Activated naive CD4-positive, alpha-beta T cell treated with anti-CD3 and anti-CD28 coated beads, Interleukin-2, amount 50 U/mL, for 72 hours (primary cell): ENCODE measurements at regions not wholly inside any gene's neighbourhood (a gene's known extent, or its start where the extent isn't known, plus 50 kb on each side); places are given as distances from the start of the nearest gene placed in this dataset.

ENCODE experiments used
- ATAC-seq, 2 donors: fragments of 150-1000 bp; cut with Tn5 transposase; 2 replicates each; pipeline ENCODE4 v1.10.0; 2021; ENCODE audit warnings: mild to moderate bottlenecking in 2 of 2, moderate library complexity in 2 of 2
- DNase-seq, 2 donors: peaks; one replicate each; pipeline ENCODE4 v3.0.0; 2021 to 2022; ENCODE audit warnings: low spot score in 2 of 2
- H3K27ac Mint-ChIP-seq, 2 donors: one replicate each; pipeline ENCODE4 v1.8.0; 2022; ENCODE audit warnings: mild to moderate bottlenecking in 2 of 2, mixed read lengths in 2 of 2
- H3K36me3 Mint-ChIP-seq, 2 donors: one replicate each; pipeline ENCODE4 v1.8.0; 2022; ENCODE audit warnings: mixed read lengths in 2 of 2
- H3K9me3 Mint-ChIP-seq, 2 donors: one replicate each; pipeline ENCODE4 v1.8.0; 2022; ENCODE audit warnings: mixed read lengths in 2 of 2

DNA sequence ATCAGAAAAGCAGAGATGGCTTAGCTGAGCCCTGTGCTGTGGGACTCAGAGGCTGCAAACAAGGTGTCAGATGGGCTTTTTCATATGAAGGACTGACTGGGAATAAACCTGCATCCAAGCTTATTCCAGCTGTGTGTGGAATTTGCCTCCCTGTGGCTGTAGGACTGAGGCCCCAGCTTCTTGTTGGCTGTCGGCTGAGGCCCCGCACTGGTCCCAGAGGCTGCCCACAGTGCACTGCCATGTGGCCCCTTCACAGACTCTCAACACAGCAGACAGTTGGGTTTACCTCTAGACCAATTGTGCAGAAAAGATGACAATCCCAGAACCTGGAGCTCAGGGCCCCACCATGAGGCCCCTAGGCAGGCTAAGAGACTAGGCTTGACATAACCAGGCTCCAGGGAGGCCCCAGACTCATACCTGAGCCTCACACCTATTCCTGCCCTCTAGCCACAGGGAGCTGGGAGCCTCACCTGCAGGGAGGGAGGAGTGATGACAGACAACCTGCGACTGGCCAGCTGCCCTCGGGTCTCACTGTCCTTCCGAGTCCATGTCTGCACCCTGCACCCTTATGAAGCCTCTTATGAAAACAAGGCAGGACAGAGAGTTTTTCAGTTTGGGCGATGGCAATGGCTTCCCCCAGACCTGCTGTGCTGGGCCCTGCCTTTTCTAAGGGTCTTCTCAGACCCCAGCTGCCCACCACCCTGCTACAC is 615.5 kb downstream of the NPHP4 start:
- Mint-ChIP-seq H3K9me3 (peaks cover 8 to 9% of the 10 kb centered on the region in 2 donors), H3K36me3 (peaks cover 17 to 20% of the 10 kb centered on the region in 2 donors), H3K27ac (no peak overlapping the region)
- DNase-seq (no peak), ATAC-seq (no peak)

DNA sequence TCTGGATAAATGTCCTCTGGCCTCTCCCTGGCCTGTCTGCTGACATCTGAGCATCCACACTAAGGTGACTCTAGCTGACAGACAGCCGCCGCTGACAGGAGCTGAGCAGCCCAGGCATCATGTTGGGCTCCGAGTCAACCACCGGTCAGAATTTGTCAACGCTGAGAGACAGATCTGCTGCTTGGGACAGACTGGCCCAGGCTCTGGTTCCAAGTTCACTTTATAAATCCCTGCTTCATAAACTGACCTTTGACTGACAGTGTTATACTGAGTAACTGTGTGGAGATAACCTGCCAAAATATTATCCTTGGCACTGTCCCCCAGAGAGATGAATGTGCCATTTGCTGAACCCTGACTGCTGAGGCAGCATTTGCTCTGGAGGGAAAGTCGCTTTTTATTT is 616.7 kb downstream of the NPHP4 start:
- ATAC-seq (no peak), DNase-seq (no peak)
- Mint-ChIP-seq H3K27ac (no peak overlapping the region), H3K36me3 (peaks cover 22 to 25% of the 10 kb centered on the region in 2 donors), H3K9me3 (peaks cover 12 to 13% of the 10 kb centered on the region in 2 donors)

DNA sequence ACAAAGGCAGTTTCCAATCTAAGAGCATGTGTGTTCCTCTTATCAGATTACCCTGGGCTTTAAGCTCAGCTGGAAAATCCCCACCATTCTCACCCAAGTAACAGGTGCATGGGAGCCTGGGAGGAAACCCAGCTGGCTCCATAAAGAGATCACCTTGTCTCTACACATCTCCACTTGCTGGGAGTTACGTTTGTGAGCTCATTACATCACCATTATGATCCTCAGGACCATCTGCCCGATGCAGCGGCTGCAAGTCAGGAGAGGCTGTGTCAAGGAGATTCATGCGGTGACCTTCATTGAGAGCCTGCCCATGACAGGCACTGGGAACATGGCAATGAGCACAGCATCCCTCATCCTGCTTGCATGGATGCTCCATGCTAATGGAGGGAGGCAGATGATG is 618.0 kb downstream of the NPHP4 start:
- Mint-ChIP-seq H3K36me3 (peaks cover 22 to 25% of the 10 kb centered on the region in 2 donors), H3K27ac (no peak overlapping the region), H3K9me3 (peaks cover 12 to 13% of the 10 kb centered on the region in 2 donors)
- DNase-seq (no peak), ATAC-seq (no peak)

DNA sequence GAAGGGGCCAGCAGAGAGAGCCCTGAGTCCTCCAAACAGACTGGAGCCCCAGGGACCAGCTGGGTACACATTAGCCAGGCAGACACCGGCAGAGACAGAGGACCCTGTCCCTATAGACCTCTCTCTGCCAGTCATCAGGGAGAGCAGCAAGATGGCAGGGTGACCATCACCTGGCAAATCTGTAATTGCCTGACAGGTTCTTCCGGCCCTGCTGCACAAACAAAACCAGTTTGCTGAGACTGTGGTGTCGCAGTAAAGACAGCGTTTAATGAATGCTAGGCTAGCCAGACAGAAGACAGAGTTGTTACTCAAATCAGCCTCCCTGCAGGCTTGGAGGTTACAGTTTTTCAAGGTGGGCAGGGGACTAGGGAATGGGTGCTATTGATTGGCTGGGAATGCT is 618.9 kb downstream of the NPHP4 start:
- no peak overlapping the region for H3K27ac Mint-ChIP-seq
- DNase-seq (no peak), ATAC-seq (no peak)
- peaks cover 22 to 25% of the 10 kb centered on the region in 2 donors for H3K36me3 Mint-ChIP-seq
- peaks cover 12 to 13% of the 10 kb centered on the region in 2 donors for H3K9me3 Mint-ChIP-seq

DNA sequence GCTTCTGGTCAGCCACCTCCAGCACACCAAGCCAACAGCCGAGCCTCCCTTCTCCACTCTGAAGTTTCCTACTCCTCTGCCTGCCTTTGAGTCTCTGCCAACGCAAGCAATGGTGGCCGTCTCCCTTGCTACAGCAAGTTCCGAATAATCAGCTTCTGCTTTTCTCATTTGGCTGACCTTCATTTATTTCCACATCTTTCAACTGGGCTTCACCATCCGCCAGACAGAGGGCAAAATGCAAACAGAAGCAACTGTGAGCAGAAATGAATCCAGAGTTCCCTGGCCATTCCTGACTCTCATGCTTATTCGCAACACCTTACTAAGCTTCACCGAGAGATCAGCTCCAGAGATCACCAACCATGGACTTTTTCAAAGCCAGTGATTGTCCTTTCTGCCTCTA is 621.0 kb downstream of the NPHP4 start:
- Mint-ChIP-seq H3K36me3 (peaks cover 22 to 25% of the 10 kb centered on the region in 2 donors), H3K9me3 (peaks cover 12 to 13% of the 10 kb centered on the region in 2 donors), H3K27ac (no peak overlapping the region)
- ATAC-seq = no peak
- peak in 1 of 2 donors; percentile 4 for DNase-seq

DNA sequence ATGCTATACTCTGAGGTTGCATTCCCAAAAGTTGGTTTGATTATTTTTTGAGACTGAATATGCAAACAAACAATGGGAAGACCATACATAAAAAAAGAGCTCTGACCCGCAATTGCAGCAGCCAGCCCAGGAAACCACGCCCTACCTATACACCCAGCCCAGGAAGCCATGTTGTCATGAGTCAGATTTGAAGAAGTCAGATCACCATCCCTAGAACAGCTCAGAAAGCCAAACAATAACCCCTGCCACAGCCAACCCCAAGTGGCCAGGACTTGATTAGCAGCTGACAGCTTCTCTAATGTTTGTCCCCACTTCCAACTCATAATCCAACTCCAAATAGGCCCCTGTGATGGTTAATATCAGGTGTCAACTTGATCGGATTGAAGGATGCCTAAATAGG is 621.9 kb downstream of the NPHP4 start:
- peak overlapping the region in 1 of 2 donors; percentile 55 for H3K27ac Mint-ChIP-seq
- H3K36me3 Mint-ChIP-seq = peaks cover 22 to 25% of the 10 kb centered on the region in 2 donors
- DNase-seq (peak in 1 of 2 donors; percentile 7), ATAC-seq (peak; percentile 41 to 79)
- peaks cover 12 to 13% of the 10 kb centered on the region in 2 donors for H3K9me3 Mint-ChIP-seq

DNA sequence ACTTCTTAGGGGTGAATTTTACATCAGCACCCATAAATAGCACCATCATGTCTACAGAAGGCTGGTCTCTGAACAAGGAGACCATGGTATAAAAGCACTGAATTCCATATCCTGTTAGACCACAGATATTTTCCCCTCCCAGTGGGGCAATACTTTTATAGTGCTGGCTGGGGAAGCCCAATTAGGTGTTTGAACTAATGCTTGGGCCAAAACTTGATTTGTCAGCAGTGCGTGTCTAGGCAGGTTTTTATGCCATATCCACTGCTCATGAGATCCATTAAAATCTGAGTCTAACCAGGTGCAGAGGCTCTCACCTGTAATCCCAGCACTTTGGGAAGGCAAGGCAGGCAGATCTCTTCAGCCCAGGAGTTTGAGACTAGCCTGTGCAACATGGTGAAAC is 623.0 kb downstream of the NPHP4 start:
- DNase-seq (no peak), ATAC-seq (no peak)
- no peak overlapping the region for H3K27ac Mint-ChIP-seq
- peaks cover 21 to 22% of the 10 kb centered on the region in 2 donors for H3K36me3 Mint-ChIP-seq
- peaks cover 13 to 18% of the 10 kb centered on the region in 2 donors for H3K9me3 Mint-ChIP-seq

DNA sequence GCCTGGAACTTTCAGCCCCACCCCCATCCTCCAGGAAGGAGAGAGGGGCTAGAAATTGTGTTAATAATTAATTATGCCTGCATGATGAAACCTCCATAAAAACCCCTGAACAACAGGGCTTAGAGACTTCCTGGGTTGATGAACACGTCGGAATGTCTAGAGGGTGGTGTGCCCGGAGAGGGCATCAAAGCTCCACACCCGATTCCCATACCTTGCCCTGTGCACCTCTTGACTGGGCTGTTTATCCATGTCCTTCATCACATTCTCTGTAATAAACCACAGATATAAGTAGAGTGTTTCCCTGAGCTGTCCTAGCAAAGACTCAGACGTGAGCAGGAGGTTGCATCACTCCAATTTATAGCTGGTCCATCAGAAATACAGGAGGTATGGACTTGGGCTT is 624.0 kb downstream of the NPHP4 start:
- H3K9me3 Mint-ChIP-seq = peaks cover 13 to 15% of the 10 kb centered on the region in 2 donors
- ATAC-seq = no peak
- no peak overlapping the region for H3K27ac Mint-ChIP-seq
- DNase-seq = no peak
- H3K36me3 Mint-ChIP-seq = peaks cover 11% of the 10 kb centered on the region in 2 donors

DNA sequence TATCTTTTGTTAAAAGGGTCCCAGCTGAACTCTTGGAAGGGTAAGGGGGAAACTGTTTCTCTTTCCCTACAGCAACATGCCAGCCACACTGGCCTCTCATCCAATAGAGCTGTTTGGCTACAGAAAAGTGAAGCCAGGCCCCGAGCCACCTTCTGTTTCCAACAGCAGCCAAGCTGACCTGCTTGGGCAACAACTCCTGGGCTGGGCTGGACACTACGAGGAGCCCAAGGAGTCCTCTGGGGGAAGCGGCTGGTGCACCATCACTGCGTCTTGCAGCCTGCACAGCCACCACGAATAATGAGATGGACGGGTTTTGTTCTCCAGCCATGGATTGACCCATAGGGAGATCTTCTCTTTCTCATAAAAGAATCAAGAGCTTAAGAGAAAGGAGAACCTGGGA is 624.9 kb downstream of the NPHP4 start:
- ATAC-seq = no peak
- peaks cover 4 to 5% of the 10 kb centered on the region in 2 donors for H3K36me3 Mint-ChIP-seq
- H3K27ac Mint-ChIP-seq = no peak overlapping the region
- no peak for DNase-seq
- peaks cover 8 to 10% of the 10 kb centered on the region in 2 donors for H3K9me3 Mint-ChIP-seq

DNA sequence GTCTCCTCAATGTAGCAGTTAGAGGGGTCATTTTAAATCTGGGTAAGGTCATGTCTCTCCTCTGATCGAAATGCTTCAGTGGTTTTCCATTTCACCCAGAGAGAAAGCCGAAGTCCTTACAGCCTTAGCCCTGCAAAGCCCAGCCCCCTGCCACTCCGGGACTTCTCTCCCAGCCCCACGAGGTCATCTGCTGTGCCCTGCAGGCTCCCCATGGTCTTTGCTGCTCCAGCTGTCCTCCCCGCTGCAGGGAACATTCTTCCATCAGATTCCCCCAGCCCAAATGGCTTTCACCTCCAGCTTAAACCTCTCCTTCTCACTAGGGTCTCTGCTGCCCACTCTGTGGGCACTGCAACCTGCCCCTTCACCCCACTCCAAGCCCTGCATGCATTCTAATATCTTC is 626.5 kb downstream of the NPHP4 start:
- H3K36me3 Mint-ChIP-seq = no peaks in the 10 kb centered on the region
- H3K27ac Mint-ChIP-seq = no peak overlapping the region
- peak in 1 of 2 donors; percentile 14 for DNase-seq
- peaks cover 0 to 6% of the 10 kb centered on the region in 2 donors for H3K9me3 Mint-ChIP-seq
- ATAC-seq = no peak

DNA sequence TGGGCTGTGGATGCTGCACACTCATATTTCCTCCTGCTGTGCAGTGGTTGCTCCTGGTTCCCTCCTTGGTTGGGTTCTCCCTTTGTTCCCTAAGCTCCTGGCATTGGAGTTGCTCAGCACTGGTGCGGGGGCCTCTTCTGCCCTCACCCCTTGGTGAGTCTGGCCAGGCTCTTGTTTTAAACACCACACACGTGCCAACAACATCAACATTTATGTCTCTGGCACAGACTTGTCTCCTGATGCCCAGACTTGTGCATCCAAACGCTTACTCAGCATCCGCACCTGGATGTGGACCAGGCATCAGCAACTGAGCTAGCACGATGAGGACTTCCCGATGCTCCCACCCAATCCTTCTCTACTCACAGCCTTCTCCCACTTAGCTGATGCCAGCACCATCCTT is 627.6 kb downstream of the NPHP4 start:
- H3K9me3 Mint-ChIP-seq = peaks cover 6 to 11% of the 10 kb centered on the region in 2 donors
- peaks cover 0 to 3% of the 10 kb centered on the region in 2 donors for H3K36me3 Mint-ChIP-seq
- H3K27ac Mint-ChIP-seq = no peak overlapping the region
- ATAC-seq (no peak), DNase-seq (no peak)

DNA sequence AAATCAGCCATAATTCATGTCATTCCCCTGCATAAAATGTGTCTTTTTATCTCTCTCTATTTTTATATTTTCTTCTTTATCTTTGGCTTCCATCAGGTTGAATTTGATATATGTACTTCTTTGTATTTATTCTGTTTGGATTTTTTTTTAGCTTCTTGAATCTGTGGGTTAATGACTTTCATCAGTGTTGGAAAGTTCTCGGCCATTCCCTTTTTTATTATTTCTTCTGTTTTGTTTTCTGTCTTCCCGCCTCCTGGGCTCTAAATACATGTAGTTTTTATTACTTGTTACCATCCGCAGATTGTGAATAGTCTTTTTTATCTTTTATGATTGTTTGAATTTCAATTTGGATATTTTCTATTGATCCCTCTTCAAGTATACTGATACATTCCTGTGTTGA is 637.5 kb downstream of the NPHP4 start:
- Mint-ChIP-seq H3K27ac (no peak overlapping the region), H3K36me3 (peaks cover 6 to 28% of the 10 kb centered on the region in 2 donors), H3K9me3 (peaks cover 8 to 32% of the 10 kb centered on the region in 2 donors)
- ATAC-seq (no peak), DNase-seq (no peak)

DNA sequence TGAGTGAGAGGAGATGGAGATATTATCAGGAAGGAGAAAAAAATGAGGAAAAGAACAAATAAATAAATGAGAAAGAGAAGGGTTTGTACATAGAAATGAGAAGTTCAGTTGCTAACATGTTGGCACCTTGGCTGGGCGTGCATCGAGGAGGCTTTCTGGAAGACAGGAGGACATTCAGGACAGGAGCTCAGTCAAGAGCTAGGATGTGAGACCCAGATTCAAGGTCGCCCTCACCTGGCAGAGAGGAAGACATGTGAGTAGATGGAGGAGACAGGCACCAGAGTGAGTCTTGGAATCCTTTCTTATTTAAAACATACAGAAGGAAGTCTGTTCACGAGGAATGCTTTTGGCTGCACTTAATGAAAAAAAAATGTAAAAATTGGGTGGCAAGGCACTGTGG is 640.9 kb downstream of the NPHP4 start:
- H3K27ac Mint-ChIP-seq = no peak overlapping the region
- H3K36me3 Mint-ChIP-seq = peaks cover 9 to 13% of the 10 kb centered on the region in 2 donors
- no peak for ATAC-seq

DNA sequence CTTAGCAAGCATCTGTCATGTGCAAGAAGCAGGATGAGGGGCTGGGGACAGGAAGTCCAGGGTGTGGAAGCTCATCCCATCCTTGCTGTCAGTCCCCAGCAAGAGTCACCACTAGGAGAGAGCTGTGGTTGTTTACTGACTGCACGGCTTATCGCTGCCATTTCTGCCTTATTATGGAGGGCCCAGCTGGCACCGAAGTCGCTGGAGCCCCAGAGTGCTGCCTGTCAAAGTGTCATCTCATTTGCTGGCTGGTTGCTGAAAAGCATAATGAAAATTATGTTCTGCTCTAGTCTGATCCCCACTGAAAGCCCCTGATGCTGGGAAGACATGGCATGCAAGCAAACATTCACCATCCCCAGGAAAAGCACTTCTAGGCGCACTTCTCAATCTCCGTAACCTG is 642.7 kb downstream of the NPHP4 start:
- Mint-ChIP-seq H3K36me3 (peaks cover 0 to 9% of the 10 kb centered on the region in 2 donors), H3K27ac (no peak overlapping the region), H3K9me3 (peaks cover 7 to 17% of the 10 kb centered on the region in 2 donors)
- ATAC-seq = no peak
- no peak for DNase-seq

More for the DNA sequence above, 640.9 kb downstream of the NPHP4 start:
- H3K9me3 Mint-ChIP-seq = peaks cover 13 to 26% of the 10 kb centered on the region in 2 donors
- DNase-seq = no peak

DNA sequence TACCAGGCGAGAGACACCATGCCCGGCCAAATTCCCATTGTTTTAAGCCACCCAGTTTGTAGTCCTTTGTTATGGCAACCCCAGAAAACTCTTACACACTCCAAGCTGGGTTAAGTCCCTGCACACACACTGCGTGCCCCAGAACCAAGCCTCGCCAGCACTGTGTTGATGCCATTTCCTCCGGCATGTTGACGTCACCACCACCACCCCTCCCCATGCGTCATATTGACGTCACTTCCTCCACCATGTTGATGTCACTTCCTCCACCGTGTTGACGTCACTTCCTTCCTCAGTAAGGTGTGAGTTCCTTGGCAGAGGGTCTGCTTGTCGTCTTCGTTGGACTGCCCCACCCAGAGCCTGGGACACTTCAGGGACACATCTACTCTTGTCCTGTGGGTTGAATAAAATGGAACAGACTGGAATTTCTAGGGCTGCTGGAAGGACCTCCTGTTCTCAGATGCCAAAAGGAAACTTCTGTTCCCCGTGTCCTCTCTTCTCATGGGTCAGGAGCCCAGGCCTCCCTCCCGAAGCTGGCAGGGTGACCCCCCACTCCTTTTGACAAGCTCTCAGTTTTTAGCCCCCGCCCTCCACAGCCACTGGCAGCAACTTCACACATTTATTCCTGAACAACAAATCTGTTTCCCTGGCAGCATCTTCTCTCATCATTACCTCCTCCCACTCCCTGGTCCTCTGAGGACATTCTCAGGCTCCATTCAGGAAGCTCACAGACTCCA is 643.3 kb downstream of the NPHP4 start:
- no peak for DNase-seq
- peaks cover 7 to 15% of the 10 kb centered on the region in 2 donors for H3K9me3 Mint-ChIP-seq
- no peak for ATAC-seq
- H3K36me3 Mint-ChIP-seq = peaks cover 0 to 9% of the 10 kb centered on the region in 2 donors
- no peak overlapping the region for H3K27ac Mint-ChIP-seq

DNA sequence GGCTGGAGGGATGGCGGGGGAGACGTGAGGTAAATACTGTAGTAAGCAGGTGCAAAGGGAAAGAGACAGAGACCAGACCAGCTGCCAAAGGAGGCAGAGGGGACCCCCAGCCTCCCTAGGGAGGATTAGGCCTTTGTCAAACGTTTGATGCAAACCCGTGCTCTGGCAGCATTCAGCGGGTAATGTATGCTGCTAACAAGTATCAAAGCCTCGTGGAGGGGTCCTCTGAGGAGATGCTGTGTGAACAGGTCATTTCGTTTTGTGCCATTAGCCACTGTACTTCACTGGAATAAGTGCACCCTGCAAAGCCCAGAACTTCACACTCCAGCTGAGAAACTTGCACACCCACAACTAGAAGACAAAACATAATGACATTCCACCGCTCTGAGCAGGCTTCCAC is 644.5 kb downstream of the NPHP4 start:
- DNase-seq = no peak
- ATAC-seq = no peak
- Mint-ChIP-seq H3K36me3 (peaks cover 0 to 9% of the 10 kb centered on the region in 2 donors), H3K9me3 (peaks cover 7 to 15% of the 10 kb centered on the region in 2 donors), H3K27ac (no peak overlapping the region)

DNA sequence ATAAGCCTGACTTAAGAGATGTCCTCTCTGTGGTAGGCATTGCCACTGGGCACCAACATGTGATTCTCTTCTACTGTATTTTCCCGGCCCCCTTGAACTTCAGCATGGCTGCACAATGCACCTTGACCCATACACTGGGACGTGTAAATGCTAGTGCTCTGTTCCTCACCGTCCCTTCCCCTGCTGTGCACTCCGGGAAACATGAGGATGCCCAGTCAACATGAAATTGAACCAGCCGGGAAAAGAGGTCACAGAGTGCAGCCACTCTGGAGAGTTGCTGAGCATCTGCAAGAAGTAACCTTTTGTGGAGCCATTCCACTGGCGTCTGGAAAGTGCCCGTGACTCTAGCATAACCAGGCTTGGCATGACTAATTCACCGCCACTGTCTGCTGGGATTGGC is 646.7 kb downstream of the NPHP4 start:
- Mint-ChIP-seq H3K27ac (no peak overlapping the region), H3K9me3 (peaks cover 7 to 15% of the 10 kb centered on the region in 2 donors), H3K36me3 (peaks cover 0 to 9% of the 10 kb centered on the region in 2 donors)
- DNase-seq (no peak), ATAC-seq (no peak)
